Endothelial cell of umbilical vein (primary cell): ENCODE measurements at regions not wholly inside any gene's neighbourhood (a gene's known extent, or its start where the extent isn't known, plus 50 kb on each side); places are given as distances from the start of the nearest gene placed in this dataset.

Experiments used
- BruUV-seq: library from RNA; stranded (reverse); fragments of 400-500 nt; replicated peaks from 2 replicates; lab custom pipeline; 2021; lab: Mats Ljungman, UMichigan
- CTCF ChIA-PET: fragments of 300-600, 350-600 bp; sonication (Branson Sonifier 250); formaldehyde crosslinking; loops from one replicate; lab custom pipeline; 2021; ENCODE audit warnings: antibody characterized with exemption, inconsistent platforms; lab: Charles Lee
- POLR2A ChIA-PET: fragments of 300-600, 350-600 bp; sonication (Branson Sonifier 250); formaldehyde crosslinking; loops from one replicate; lab custom pipeline; 2021; ENCODE audit warnings: antibody characterized with exemption, inconsistent platforms; lab: Charles Lee
- DNase-seq: peaks from one replicate; pipeline ENCODE4 v3.0.0-alpha.2; 2011; ENCODE audit warnings: low read depth, low spot score
- FAIRE-seq: peaks from 2 replicates; lab custom pipeline; 2011; peaks lifted over from hg19 to GRCh38; lab: Jason Lieb, UNC
- H2AFZ ChIP-seq: 2 replicates; pipeline ENCODE4 v1.6.0; 2012; ENCODE audit warnings: low read depth, low read length, control low read depth, inconsistent platforms
- H3K27ac ChIP-seq: 2 replicates; pipeline ENCODE4 v1.5.1; 2011; ENCODE audit warnings: low read depth, mild to moderate bottlenecking, control low read depth, low read length, moderate library complexity; ENCODE audit not compliant: insufficient read depth
- H3K27me3 ChIP-seq, 2 experiments: 2 replicates each; pipeline versions ENCODE4 v1.6.0 to v1.6.1; 2011; ENCODE audit warnings: low read length in 2 of 2, mixed read lengths in 1 of 2; ENCODE audit not compliant: control insufficient read depth in 2 of 2, insufficient read depth in 2 of 2
- H3K36me3 ChIP-seq, 2 experiments: 2 replicates in 1 of 2; 3 replicates in 1 of 2; pipeline ENCODE4 v1.5.1; 2011; ENCODE audit warnings: low read length in 2 of 2, mild to moderate bottlenecking in 1 of 2, moderate library complexity in 1 of 2; ENCODE audit not compliant: control insufficient read depth in 2 of 2, insufficient read depth in 2 of 2; ENCODE audit errors: extremely low read depth in 1 of 2
- H3K4me1 ChIP-seq: 3 replicates; pipeline ENCODE4 v1.5.1; 2011; ENCODE audit warnings: mild to moderate bottlenecking, low read length; ENCODE audit not compliant: control insufficient read depth, insufficient read depth; ENCODE audit errors: extremely low read depth
- H3K4me2 ChIP-seq: 2 replicates; pipeline ENCODE4 v1.6.1; 2011; ENCODE audit warnings: low read length, control low read depth, mixed read lengths; ENCODE audit not compliant: insufficient read depth
- H3K4me3 ChIP-seq, 3 experiments: fragments of 200-600 bp in 1 of 3; sonication (generic), shearing (Covaris generic) in 1 of 3; replicated peaks in 1 of 3; 2 replicates each; pipeline ENCODE4 v1.5.1; 2011 to 2016; ENCODE audit warnings: control low read depth in 3 of 3, low read length in 3 of 3, mild to moderate bottlenecking in 2 of 3, inconsistent platforms in 1 of 3, low read depth in 1 of 3, moderate library complexity in 1 of 3; ENCODE audit not compliant: insufficient read depth in 1 of 3
- H3K79me2 ChIP-seq: 2 replicates; pipeline ENCODE4 v1.6.0; 2012; ENCODE audit warnings: low read length, inconsistent platforms; ENCODE audit not compliant: control insufficient read depth, insufficient read depth
- H3K9ac ChIP-seq: replicated peaks from 2 replicates; pipeline ENCODE3; 2011; ENCODE audit warnings: low read length, control low read depth; ENCODE audit not compliant: insufficient read depth; ENCODE audit errors: extremely low read depth
- H3K9me1 ChIP-seq: replicated peaks from 3 replicates; pipeline ENCODE4 v1.6.0; 2011; ENCODE audit warnings: mild to moderate bottlenecking, low read length; ENCODE audit not compliant: control insufficient read depth, insufficient read depth; ENCODE audit errors: extremely low read depth
- H3K9me3 ChIP-seq: replicated peaks from 2 replicates; pipeline ENCODE4 v1.5.1; 2012; ENCODE audit warnings: low read length, inconsistent platforms; ENCODE audit not compliant: control insufficient read depth, insufficient read depth
- H4K20me1 ChIP-seq: replicated peaks from 2 replicates; pipeline ENCODE3; 2011; ENCODE audit warnings: mild to moderate bottlenecking, low read length; ENCODE audit not compliant: control insufficient read depth, insufficient read depth; ENCODE audit errors: extremely low read depth
- CTCF ChIP-seq, 2 donors: IDR thresholded peaks; 1 replicate in 1 of 2; 2 replicates in 1 of 2; pipeline ENCODE4 v1.5.1; 2011; ENCODE audit warnings: low read length in 2 of 2, mild to moderate bottlenecking in 2 of 2, moderate library complexity in 2 of 2, control low read depth in 1 of 2, inconsistent platforms in 1 of 2, low read depth in 1 of 2; ENCODE audit not compliant: insufficient read depth in 1 of 2; ENCODE audit errors: extremely low read depth in 1 of 2
- EZH2 ChIP-seq: IDR thresholded peaks from 2 replicates; pipeline ENCODE4 v1.6.1; 2012; ENCODE audit warnings: borderline replicate concordance, low read depth, mild to moderate bottlenecking, moderate library complexity, low read length, inconsistent platforms; ENCODE audit not compliant: severe bottlenecking
- FOS ChIP-seq: IDR thresholded peaks from 2 replicates; pipeline ENCODE4 v1.6.1; 2011; ENCODE audit warnings: mild to moderate bottlenecking, low read length, moderate library complexity, borderline replicate concordance; ENCODE audit not compliant: insufficient read depth
- GATA2 ChIP-seq: IDR thresholded peaks from 2 replicates; pipeline ENCODE4 v1.7.0; 2011; ENCODE audit warnings: low read depth, mild to moderate bottlenecking, moderate library complexity, mixed read lengths, low read length; ENCODE audit not compliant: insufficient read length, insufficient read depth
- JUN ChIP-seq: IDR thresholded peaks from 2 replicates; pipeline ENCODE4 v1.6.1; 2011; ENCODE audit warnings: borderline replicate concordance, low read depth; ENCODE audit not compliant: insufficient read length, insufficient read depth
- MYC ChIP-seq: IDR thresholded peaks from one replicate; pipeline ENCODE4 v1.6.1; 2011; ENCODE audit warnings: mild to moderate bottlenecking, low read depth, low read length
- POLR2A ChIP-seq: IDR thresholded peaks from 2 replicates; pipeline ENCODE4 v1.6.1; 2012; ENCODE audit warnings: low read depth, mild to moderate bottlenecking, control low read depth, low read length
- POLR2AphosphoS5 ChIP-seq: IDR thresholded peaks from 2 replicates; pipeline ENCODE4 v1.6.1; 2012; ENCODE audit warnings: low read depth, mild to moderate bottlenecking, control low read depth, low read length, moderate library complexity; ENCODE audit not compliant: insufficient read depth
- dilution Hi-C: fragments of 300-500 bp; cut with MboI; formaldehyde crosslinking; loops from one replicate; pipeline ENCODE4 v1.15.0; 2019; ENCODE audit warnings: low sequenced_read_pairs; ENCODE audit not compliant: extremely low pct_ligation_motif_present
- intact Hi-C: fragments of 100-400 bp; cut with micrococcal nuclease; formaldehyde crosslinking; loops from one replicate; pipeline ENCODE4 v1.10.0; 2022
- TF ChIP-seq, protein P1 (sequence below): IDR thresholded peaks from 2 replicates; pipeline ENCODE4 v1.6.1; 2011; ENCODE audit not compliant: insufficient read depth, insufficient read length

- Histone ChIP-seq H2AFZ (no peak overlapping the region), H3K4me1 (peaks cover 4% of the 10 kb centered on the region), H4K20me1 (no peaks in the 10 kb centered on the region), H3K27ac (no peak overlapping the region), H3K36me3 (no peaks in the 10 kb centered on the region), H3K27me3 (no peaks in the 10 kb centered on the region), H3K79me2 (no peaks in the 10 kb centered on the region), H3K4me3 (no peak overlapping the region), H3K9me1 (no peaks in the 10 kb centered on the region), H3K4me2 (no peak overlapping the region), H3K9me3 (no peaks in the 10 kb centered on the region), H3K9ac (no peak overlapping the region)
- TF ChIP-seq MYC (no peak), FOS (no peak), CTCF (IDR thresholded peaks at IDR 0.05; ENCODE audit: extremely low read depth in 1 of 2, insufficient read depth in 1 of 2, low read depth in 1 of 2, low read length in 2 of 2) (no peak)
- no peak for FAIRE-seq
- ChIA-PET POLR2A (no interaction called here), CTCF (no interaction called here)
- BruUV-seq = no TSS peak
- intact Hi-C loops = no loop called here
- dilution Hi-C loops = no loop called here
- no peak for DNase-seq
Measured at GRCh38 chr13:58806401-58806800, 1174.9 kb downstream of the PCDH17 start.

DNA sequence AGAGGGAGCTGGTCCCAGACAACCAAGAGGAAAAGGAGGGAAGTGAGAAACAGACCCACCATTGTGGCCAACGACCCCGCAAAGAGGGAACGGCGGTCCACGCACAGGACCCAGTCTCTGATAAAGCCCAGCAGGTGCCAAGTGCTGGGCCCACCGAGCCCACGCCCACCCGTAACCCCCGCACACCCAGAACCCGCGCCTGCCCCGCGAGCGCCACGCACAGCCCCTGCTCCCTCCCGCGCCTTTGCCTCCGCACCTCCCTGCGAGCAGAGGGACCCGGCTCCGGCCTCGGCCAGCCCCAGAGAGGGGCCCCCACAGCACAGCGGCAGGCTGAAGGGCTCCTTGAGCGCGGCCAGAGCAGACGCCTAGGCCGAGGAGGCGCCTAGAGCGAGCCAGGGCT lies 1192.2 kb downstream of the PCDH17 start:
- Histone ChIP-seq H2AFZ (no peak overlapping the region), H3K4me3 (no peak overlapping the region), H3K9me3 (no peaks in the 10 kb centered on the region), H3K4me2 (no peak overlapping the region), H3K9me1 (no peaks in the 10 kb centered on the region), H3K36me3 (no peaks in the 10 kb centered on the region), H3K27me3 (no peaks in the 10 kb centered on the region), H3K79me2 (no peaks in the 10 kb centered on the region), H3K9ac (no peak overlapping the region), H3K27ac (no peak overlapping the region), H3K4me1 (no peaks in the 10 kb centered on the region), H4K20me1 (no peaks in the 10 kb centered on the region)
- DNase-seq (no peak), FAIRE-seq (no peak)
- dilution Hi-C loops = no loop called here
- ChIA-PET POLR2A (no interaction called here), CTCF (no interaction called here)
- BruUV-seq = no TSS peak
- TF ChIP-seq MYC (no peak), POLR2A (no peak), FOS (no peak), POLR2AphosphoS5 (no peak), CTCF (IDR thresholded peaks at IDR 0.05; ENCODE audit: extremely low read depth in 1 of 2, insufficient read depth in 1 of 2, low read depth in 1 of 2, low read length in 2 of 2) (no peak), GATA2 (no peak), JUN (no peak), EZH2 (no peak)
- TF ChIP-seq, protein P1, sequence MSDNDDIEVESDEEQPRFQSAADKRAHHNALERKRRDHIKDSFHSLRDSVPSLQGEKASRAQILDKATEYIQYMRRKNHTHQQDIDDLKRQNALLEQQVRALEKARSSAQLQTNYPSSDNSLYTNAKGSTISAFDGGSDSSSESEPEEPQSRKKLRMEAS = no peak
- intact Hi-C loops = no loop called here
